NCI-H345 treated with DMSO at 0.1 percent for 48 hours (cell line): ENCODE measurements at regions not wholly inside any gene's neighbourhood (a gene's known extent, or its start where the extent isn't known, plus 50 kb on each side); places are given as distances from the start of the nearest gene placed in this dataset.
"Not testable (repeated sequence)": the region's sequence is repeated elsewhere in the genome, so short reads cannot be mapped to it uniquely, and the experiment has no call there.

Source experiments
- DNase-seq: peaks from one replicate; lab custom pipeline; 2025; ENCODE audit not compliant: unreplicated experiment; lab: John Stamatoyannopoulos, UW

- DNase-seq, result no peak
These were observed 118.9 kb upstream of the EGR2 start for GRCh38 chr10:62935022-62935421.

- no peak for DNase-seq
These were observed 118.1 kb upstream of the EGR2 start for GRCh38 chr10:62934258-62934657.

- not testable (repeated sequence) for DNase-seq
These were observed 112.6 kb upstream of the EGR2 start for GRCh38 chr10:62928763-62929162.

- DNase-seq, result no peak
These were observed 110.2 kb upstream of the EGR2 start for GRCh38 chr10:62926407-62926806.

- DNase-seq, result no peak
These were observed 108.2 kb upstream of the EGR2 start for GRCh38 chr10:62924344-62924748.

GRCh38 chr10:62919776-62920175 is 103.6 kb upstream of the EGR2 start:
- DNase-seq, result no peak

- no peak for DNase-seq
These were observed 101.5 kb upstream of the EGR2 start for GRCh38 chr10:62917475-62918238.

- no peak for DNase-seq
These were observed 100.0 kb upstream of the EGR2 start for GRCh38 chr10:62916141-62916603.

GRCh38 chr10:62915158-62915557 is 99.0 kb upstream of the EGR2 start:
- no peak for DNase-seq

GRCh38 chr10:62912086-62912485 is 95.9 kb upstream of the EGR2 start:
- DNase-seq, result no peak

- no peak for DNase-seq
These were observed 95.2 kb upstream of the EGR2 start for GRCh38 chr10:62911210-62911963.

GRCh38 chr10:62907470-62908212 is 91.5 kb upstream of the EGR2 start:
- peak; percentile 85 for DNase-seq

GRCh38 chr10:62904281-62904875 is 88.2 kb upstream of the EGR2 start:
- no peak for DNase-seq

- DNase-seq, result no peak
These were observed 87.7 kb upstream of the EGR2 start for GRCh38 chr10:62903828-62904227.

- DNase-seq, result no peak
These were observed 84.8 kb upstream of the EGR2 start for GRCh38 chr10:62900829-62901571.

- no peak for DNase-seq
These were observed 83.1 kb upstream of the EGR2 start for GRCh38 chr10:62899311-62899710.

GRCh38 chr10:62895063-62895462 is 78.9 kb upstream of the EGR2 start:
- DNase-seq, result no peak

GRCh38 chr10:62894156-62894555 is 78.0 kb upstream of the EGR2 start:
- DNase-seq, result no peak

GRCh38 chr10:62893036-62893435 is 76.9 kb upstream of the EGR2 start:
- no peak for DNase-seq

GRCh38 chr10:62890395-62890794 is 74.2 kb upstream of the EGR2 start:
- no peak for DNase-seq

- DNase-seq, result no peak
These were observed 71.5 kb upstream of the EGR2 start for GRCh38 chr10:62887642-62888041.
